C4-2B (cell line): ENCODE measurements at regions not wholly inside any gene's neighbourhood (a gene's known extent, or its start where the extent isn't known, plus 50 kb on each side); places are given as distances from the start of the nearest gene placed in this dataset.

Experiments used
- H3K27ac ChIP-seq: fragments of 450-650 bp; 2 replicates; pipeline ENCODE4 v1.5.1; 2017
- CTCF ChIP-seq: fragments of 450-650 bp; conservative IDR thresholded peaks from 2 replicates; pipeline ENCODE4 v1.5.1; 2017; ENCODE audit warnings: mild to moderate bottlenecking
- ZFX ChIP-seq: fragments of 450-650 bp; IDR thresholded peaks from 2 replicates; pipeline ENCODE4 v1.6.1; 2017

- H3K27ac ChIP-seq: peak overlapping the region; percentile 61; the same call in 1 of the 2 replicates
- TF ChIP-seq CTCF: no peak
- TF ChIP-seq ZFX: no peak
These were observed 852.1 kb upstream of the LRRC4C start for GRCh38 chr11:42311514-42311913.

- TF ChIP-seq CTCF (no peak), ZFX (no peak)
- no peak overlapping the region for H3K27ac ChIP-seq
These were observed 852.5 kb upstream of the LRRC4C start for GRCh38 chr11:42311944-42312343.

GRCh38 chr11:42315267-42315666 is 855.8 kb upstream of the LRRC4C start:
- TF ChIP-seq CTCF (no peak), ZFX (no peak)
- H3K27ac ChIP-seq: no peak overlapping the region

GRCh38 chr11:42315846-42316245 is 856.4 kb upstream of the LRRC4C start:
- TF ChIP-seq ZFX: no peak
- TF ChIP-seq CTCF: no peak
- H3K27ac ChIP-seq: peak overlapping the region; percentile 35; the same call in 1 of the 2 replicates

- H3K27ac ChIP-seq: no peak overlapping the region
- TF ChIP-seq ZFX (no peak), CTCF (no peak)
These were observed 860.5 kb upstream of the LRRC4C start for GRCh38 chr11:42319921-42320320.

GRCh38 chr11:42329929-42330565 is 870.6 kb upstream of the LRRC4C start:
- no peak overlapping the region for H3K27ac ChIP-seq
- TF ChIP-seq ZFX (no peak), CTCF (no peak)

- no peak overlapping the region for H3K27ac ChIP-seq
- TF ChIP-seq ZFX (no peak), CTCF (no peak)
These were observed 878.5 kb upstream of the LRRC4C start for GRCh38 chr11:42337786-42338455.
